Hepatocyte (in vitro differentiated cells): ENCODE measurements at regions not wholly inside any gene's neighbourhood (a gene's known extent, or its start where the extent isn't known, plus 50 kb on each side); places are given as distances from the start of the nearest gene placed in this dataset.

Source experiments
- DNase-seq: peaks from one replicate; pipeline ENCODE4 v3.0.0-alpha.2; 2016; ENCODE audit warnings: low spot score
- H2AFZ ChIP-seq: fragments of 200-600 bp; sonication (generic); 2 replicates; pipeline ENCODE4 v1.6.0; 2016; ENCODE audit warnings: antibody characterized with exemption, mild to moderate bottlenecking
- H3K27ac ChIP-seq: fragments of 200-600 bp; sonication (generic); 2 replicates; pipeline ENCODE4 v1.5.1; 2016; ENCODE audit warnings: mild to moderate bottlenecking
- H3K27me3 ChIP-seq: fragments of 200-600 bp; sonication (generic); 2 replicates; pipeline ENCODE4 v1.6.1; 2016
- H3K36me3 ChIP-seq: fragments of 200-600 bp; sonication (generic); replicated peaks from 2 replicates; pipeline ENCODE4 v1.5.1; 2016; ENCODE audit warnings: low read depth; ENCODE audit not compliant: insufficient read depth
- H3K4me1 ChIP-seq: fragments of 200-600 bp; sonication (generic); 2 replicates; pipeline ENCODE4 v1.5.1; 2016; ENCODE audit warnings: mild to moderate bottlenecking, moderate library complexity; ENCODE audit not compliant: insufficient read depth
- H3K4me2 ChIP-seq: fragments of 200-600 bp; sonication (generic); 2 replicates; pipeline ENCODE4 v1.6.0; 2016
- H3K4me3 ChIP-seq: fragments of 200-600 bp; sonication (generic); 2 replicates; pipeline ENCODE4 v1.5.1; 2016; ENCODE audit warnings: mild to moderate bottlenecking
- H3K79me2 ChIP-seq: fragments of 200-600 bp; sonication (generic); 2 replicates; pipeline ENCODE4 v1.6.0; 2017; ENCODE audit warnings: mild to moderate bottlenecking
- H3K9me2 ChIP-seq: fragments of 200-600 bp; sonication (generic); replicated peaks from 2 replicates; pipeline ENCODE4 v1.6.0; 2017; ENCODE audit warnings: mild to moderate bottlenecking; ENCODE audit not compliant: insufficient read depth
- H3K9me3 ChIP-seq: fragments of 200-600 bp; sonication (generic); 2 replicates; pipeline ENCODE4 v1.5.1; 2016; ENCODE audit warnings: low read depth, mild to moderate bottlenecking
- H4K20me1 ChIP-seq: fragments of 200-600 bp; sonication (generic); 2 replicates; pipeline ENCODE4 v1.6.0; 2016; ENCODE audit warnings: mild to moderate bottlenecking; ENCODE audit not compliant: insufficient read depth, poor library complexity, severe bottlenecking
- EZH2 ChIP-seq: fragments of 200-600 bp; sonication (generic); IDR thresholded peaks from 2 replicates; pipeline ENCODE4 v1.6.1; 2016; ENCODE audit warnings: antibody characterized with exemption, mild to moderate bottlenecking, borderline replicate concordance
- EZH2phosphoT487 ChIP-seq: fragments of 200-600 bp; sonication (generic); IDR thresholded peaks from one replicate; pipeline ENCODE4 v1.6.1; 2018; ENCODE audit warnings: antibody characterized with exemption, mild to moderate bottlenecking, low read depth, moderate library complexity; ENCODE audit not compliant: unreplicated experiment, severe bottlenecking
- WGBS: methylation state at CpG from one replicate; pipeline ENCODE4 v1.1.6; 2016; ENCODE audit warnings: low lambda C conversion rate; ENCODE audit errors: missing lambda C conversion rate; 5-methylcytosine and 5-hydroxymethylcytosine counted together
- TF ChIP-seq, protein P1 (sequence below): fragments of 200-600 bp; sonication (generic); IDR thresholded peaks from 2 replicates; pipeline ENCODE4 v1.5.1; 2016; ENCODE audit warnings: antibody characterized with exemption, mild to moderate bottlenecking; ENCODE audit not compliant: poor library complexity

DNA sequence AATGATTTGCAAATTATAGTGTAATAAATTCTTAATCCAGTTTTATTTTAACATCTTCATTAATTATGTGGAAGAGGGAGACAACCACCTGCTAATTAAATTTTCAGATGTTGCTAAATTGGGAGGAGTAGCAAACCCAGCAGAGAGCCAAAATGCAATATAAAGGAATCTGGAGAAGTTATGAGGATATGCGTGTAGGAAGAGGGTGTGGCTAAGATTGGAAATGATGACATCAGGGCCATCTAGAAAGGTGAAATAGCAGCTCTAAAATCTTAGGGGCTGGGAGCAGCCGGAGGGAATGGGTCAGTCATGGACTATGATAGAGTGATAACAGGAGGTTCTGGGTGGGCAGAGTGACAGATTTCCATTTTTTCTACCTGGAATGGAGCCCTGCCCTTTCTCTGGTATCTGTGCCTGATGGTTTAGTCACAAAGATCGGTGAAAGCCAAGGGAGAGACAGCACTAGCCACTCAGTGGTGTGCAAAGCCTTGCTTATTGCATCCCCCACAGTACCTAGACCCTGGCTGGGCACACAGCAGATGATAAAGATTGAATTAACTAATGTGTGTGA is 379.2 kb upstream of the CELF4 start:
- H4K20me1 ChIP-seq = no peaks in the 10 kb centered on the region
- H3K4me2 ChIP-seq = no peak overlapping the region
- no peak overlapping the region for H2AFZ ChIP-seq
- no peaks in the 10 kb centered on the region for H3K9me3 ChIP-seq
- H3K9me2 ChIP-seq = no peaks in the 10 kb centered on the region
- H3K27ac ChIP-seq = no peak overlapping the region
- H3K27me3 ChIP-seq = no peaks in the 10 kb centered on the region
- no peaks in the 10 kb centered on the region for H3K36me3 ChIP-seq
- no peaks in the 10 kb centered on the region for H3K79me2 ChIP-seq
- no peak for DNase-seq
- TF ChIP-seq, protein P1, sequence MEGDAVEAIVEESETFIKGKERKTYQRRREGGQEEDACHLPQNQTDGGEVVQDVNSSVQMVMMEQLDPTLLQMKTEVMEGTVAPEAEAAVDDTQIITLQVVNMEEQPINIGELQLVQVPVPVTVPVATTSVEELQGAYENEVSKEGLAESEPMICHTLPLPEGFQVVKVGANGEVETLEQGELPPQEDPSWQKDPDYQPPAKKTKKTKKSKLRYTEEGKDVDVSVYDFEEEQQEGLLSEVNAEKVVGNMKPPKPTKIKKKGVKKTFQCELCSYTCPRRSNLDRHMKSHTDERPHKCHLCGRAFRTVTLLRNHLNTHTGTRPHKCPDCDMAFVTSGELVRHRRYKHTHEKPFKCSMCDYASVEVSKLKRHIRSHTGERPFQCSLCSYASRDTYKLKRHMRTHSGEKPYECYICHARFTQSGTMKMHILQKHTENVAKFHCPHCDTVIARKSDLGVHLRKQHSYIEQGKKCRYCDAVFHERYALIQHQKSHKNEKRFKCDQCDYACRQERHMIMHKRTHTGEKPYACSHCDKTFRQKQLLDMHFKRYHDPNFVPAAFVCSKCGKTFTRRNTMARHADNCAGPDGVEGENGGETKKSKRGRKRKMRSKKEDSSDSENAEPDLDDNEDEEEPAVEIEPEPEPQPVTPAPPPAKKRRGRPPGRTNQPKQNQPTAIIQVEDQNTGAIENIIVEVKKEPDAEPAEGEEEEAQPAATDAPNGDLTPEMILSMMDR = no peak
- no peak for TF ChIP-seq EZH2phosphoT487
- no peak for TF ChIP-seq EZH2
- no peak overlapping the region for H3K4me3 ChIP-seq
- no peaks in the 10 kb centered on the region for H3K4me1 ChIP-seq
- 88% methylated on average over 3 of the region's 3 CpGs for WGBS

DNA sequence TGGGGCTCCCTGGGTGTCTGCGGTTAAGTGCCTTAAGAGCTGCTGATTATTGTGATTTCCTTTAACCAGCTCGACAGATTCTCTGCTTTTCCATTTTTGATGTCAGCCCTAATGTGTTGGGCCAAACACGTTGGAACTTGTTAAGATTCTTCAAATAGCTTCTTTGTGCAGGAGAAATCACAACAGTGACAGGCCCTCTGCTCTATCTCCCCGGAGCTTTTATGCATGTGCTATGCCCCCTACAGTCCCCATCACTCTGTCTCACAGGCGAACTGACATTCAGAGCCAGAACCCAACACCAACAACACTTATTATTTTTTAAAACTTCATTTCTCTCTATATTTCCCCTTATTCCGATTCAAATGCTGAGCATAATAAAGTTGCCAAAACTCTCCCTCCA is 371.7 kb upstream of the CELF4 start:
- no peaks in the 10 kb centered on the region for H3K9me3 ChIP-seq
- no peak overlapping the region for H2AFZ ChIP-seq
- no peaks in the 10 kb centered on the region for H3K27me3 ChIP-seq
- no peak for TF ChIP-seq EZH2phosphoT487
- TF ChIP-seq, protein P1 = no peak
- no peak for TF ChIP-seq EZH2
- H4K20me1 ChIP-seq = no peaks in the 10 kb centered on the region
- H3K4me1 ChIP-seq = no peaks in the 10 kb centered on the region
- WGBS = 78% methylated on average over 6 of the region's 6 CpGs
- no peaks in the 10 kb centered on the region for H3K79me2 ChIP-seq
- no peak for DNase-seq
- no peak overlapping the region for H3K4me3 ChIP-seq
- no peaks in the 10 kb centered on the region for H3K9me2 ChIP-seq
- H3K27ac ChIP-seq = no peak overlapping the region
- H3K36me3 ChIP-seq = no peaks in the 10 kb centered on the region
- no peak overlapping the region for H3K4me2 ChIP-seq

DNA sequence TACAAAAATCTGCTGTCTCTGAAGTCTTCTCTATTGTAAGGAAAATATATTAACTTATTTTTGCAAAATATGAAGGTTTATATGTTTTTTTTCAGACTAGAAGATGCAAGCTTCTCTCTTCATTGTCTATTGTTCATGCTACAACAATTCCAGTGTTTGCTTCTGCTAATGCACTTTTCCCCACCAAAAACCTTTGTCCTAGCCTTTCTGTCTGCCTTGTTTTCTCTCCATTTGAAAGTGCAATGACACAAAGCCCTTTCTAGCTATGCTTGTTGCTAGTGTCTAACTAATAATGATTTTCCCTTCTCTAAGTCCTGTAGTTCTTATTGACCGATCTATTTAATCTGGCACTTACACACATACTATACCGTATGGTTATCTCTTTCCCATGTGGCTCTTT is 369.5 kb upstream of the CELF4 start:
- H3K9me3 ChIP-seq = no peaks in the 10 kb centered on the region
- H3K27ac ChIP-seq = no peak overlapping the region
- H4K20me1 ChIP-seq = no peaks in the 10 kb centered on the region
- no peaks in the 10 kb centered on the region for H3K9me2 ChIP-seq
- TF ChIP-seq, protein P1 = no peak
- no peak for TF ChIP-seq EZH2phosphoT487
- TF ChIP-seq EZH2 = no peak
- WGBS = 89% methylated on average over 2 of the region's 2 CpGs
- H3K27me3 ChIP-seq = no peaks in the 10 kb centered on the region
- H2AFZ ChIP-seq = no peak overlapping the region
- H3K4me3 ChIP-seq = no peak overlapping the region
- no peaks in the 10 kb centered on the region for H3K36me3 ChIP-seq
- no peak overlapping the region for H3K4me2 ChIP-seq
- H3K79me2 ChIP-seq = no peaks in the 10 kb centered on the region
- H3K4me1 ChIP-seq = no peaks in the 10 kb centered on the region
- no peak for DNase-seq

DNA sequence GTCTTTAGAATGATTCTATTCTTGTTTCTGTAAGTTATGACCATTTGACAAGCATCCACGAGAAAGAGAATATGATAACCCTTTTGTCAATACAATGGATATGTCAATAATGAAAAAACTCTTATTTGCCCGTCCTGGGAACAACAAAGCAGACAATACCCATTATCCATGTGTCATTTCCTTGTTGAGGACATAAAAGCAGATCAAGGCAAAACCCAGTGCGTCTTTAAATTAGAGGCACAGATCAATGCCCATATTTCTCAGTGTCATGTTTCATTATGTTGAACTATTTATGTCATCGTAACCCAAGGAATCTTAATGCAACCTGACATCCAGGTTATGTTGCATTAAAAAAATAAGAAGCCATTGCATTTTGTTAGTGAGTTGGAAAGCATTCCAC is 365.0 kb upstream of the CELF4 start:
- Histone ChIP-seq H3K79me2 (no peaks in the 10 kb centered on the region), H2AFZ (no peak overlapping the region), H3K27me3 (no peaks in the 10 kb centered on the region), H3K9me3 (no peaks in the 10 kb centered on the region), H3K4me1 (no peaks in the 10 kb centered on the region), H3K36me3 (no peaks in the 10 kb centered on the region), H4K20me1 (no peaks in the 10 kb centered on the region), H3K4me3 (no peak overlapping the region), H3K9me2 (no peaks in the 10 kb centered on the region), H3K4me2 (no peak overlapping the region), H3K27ac (no peak overlapping the region)
- no peak for DNase-seq
- TF ChIP-seq EZH2phosphoT487 = no peak
- TF ChIP-seq, protein P1 = no peak
- 79% methylated on average over 4 of the region's 4 CpGs for WGBS
